HUES48 (cell line): ENCODE measurements at regions not wholly inside any gene's neighbourhood (a gene's known extent, or its start where the extent isn't known, plus 50 kb on each side); places are given as distances from the start of the nearest gene placed in this dataset.

Experiments
- H3K27ac ChIP-seq: one replicate; pipeline ENCODE4 v1.7.0; 2013; ENCODE audit warnings: low read depth, low read length, inconsistent platforms
- H3K27me3 ChIP-seq: 2 replicates; pipeline ENCODE4 v1.6.1; 2013; ENCODE audit warnings: mild to moderate bottlenecking, low read length; ENCODE audit not compliant: control insufficient read depth, insufficient read depth
- H3K36me3 ChIP-seq: 2 replicates; pipeline ENCODE4 v1.6.1; 2013; ENCODE audit warnings: low read length; ENCODE audit not compliant: control insufficient read depth, insufficient read depth
- H3K4me1 ChIP-seq: 2 replicates; pipeline ENCODE4 v1.6.1; 2013; ENCODE audit warnings: mild to moderate bottlenecking, low read length; ENCODE audit not compliant: control insufficient read depth, insufficient read depth
- H3K4me3 ChIP-seq: 2 replicates; pipeline ENCODE4 v1.5.1; 2013; ENCODE audit warnings: mild to moderate bottlenecking, low read depth, low read length
- H3K9ac ChIP-seq: 2 replicates; pipeline ENCODE4 v1.6.1; 2013; ENCODE audit warnings: mild to moderate bottlenecking, low read depth, low read length, moderate library complexity
- H3K9me3 ChIP-seq: 2 replicates; pipeline ENCODE4 v1.6.1; 2013; ENCODE audit warnings: low read length; ENCODE audit not compliant: control insufficient read depth, insufficient read depth

- Histone ChIP-seq H3K27ac (no peak overlapping the region), H3K36me3 (no peaks in the 10 kb centered on the region), H3K9ac (no peak overlapping the region), H3K4me3 (no peak overlapping the region), H3K27me3 (no peaks in the 10 kb centered on the region), H3K4me1 (peaks cover 4% of the 10 kb centered on the region; the same call in 1 of the 2 replicates), H3K9me3 (peaks cover 6% of the 10 kb centered on the region; the same call in 1 of the 2 replicates)
Measured at GRCh38 chr13:81224209-81224833, 883.4 kb upstream of the SPRY2 start.

GRCh38 chr13:81223778-81224177 lies 882.9 kb upstream of the SPRY2 start:
- H3K36me3 ChIP-seq, result no peaks in the 10 kb centered on the region
- H3K27me3 ChIP-seq, result no peaks in the 10 kb centered on the region
- H3K27ac ChIP-seq, result no peak overlapping the region
- no peak overlapping the region for H3K4me3 ChIP-seq
- H3K9ac ChIP-seq, result no peak overlapping the region
- peaks cover 6% of the 10 kb centered on the region; the same call in 1 of the 2 replicates for H3K9me3 ChIP-seq
- peaks cover 4% of the 10 kb centered on the region; the same call in 1 of the 2 replicates for H3K4me1 ChIP-seq

- Histone ChIP-seq H3K36me3 (no peaks in the 10 kb centered on the region), H3K9ac (no peak overlapping the region), H3K27me3 (no peaks in the 10 kb centered on the region), H3K4me3 (no peak overlapping the region), H3K4me1 (no peaks in the 10 kb centered on the region), H3K9me3 (no peaks in the 10 kb centered on the region), H3K27ac (no peak overlapping the region)
Measured at GRCh38 chr13:81211713-81212112, 870.8 kb upstream of the SPRY2 start.

GRCh38 chr13:81207636-81208035 lies 866.7 kb upstream of the SPRY2 start:
- Histone ChIP-seq H3K9ac (no peak overlapping the region), H3K27me3 (no peaks in the 10 kb centered on the region), H3K4me1 (no peaks in the 10 kb centered on the region), H3K9me3 (no peaks in the 10 kb centered on the region), H3K4me3 (no peak overlapping the region), H3K36me3 (no peaks in the 10 kb centered on the region), H3K27ac (no peak overlapping the region)

GRCh38 chr13:81207231-81207630 lies 866.3 kb upstream of the SPRY2 start:
- H3K36me3 ChIP-seq, result no peaks in the 10 kb centered on the region
- H3K27me3 ChIP-seq, result no peaks in the 10 kb centered on the region
- H3K4me3 ChIP-seq, result no peak overlapping the region
- H3K27ac ChIP-seq, result no peak overlapping the region
- no peak overlapping the region for H3K9ac ChIP-seq
- H3K4me1 ChIP-seq, result no peaks in the 10 kb centered on the region
- H3K9me3 ChIP-seq, result no peaks in the 10 kb centered on the region

GRCh38 chr13:81203783-81204182 lies 862.9 kb upstream of the SPRY2 start:
- no peak overlapping the region for H3K4me3 ChIP-seq
- H3K4me1 ChIP-seq, result no peaks in the 10 kb centered on the region
- no peaks in the 10 kb centered on the region for H3K27me3 ChIP-seq
- no peak overlapping the region for H3K27ac ChIP-seq
- H3K9ac ChIP-seq, result no peak overlapping the region
- H3K9me3 ChIP-seq, result no peaks in the 10 kb centered on the region
- H3K36me3 ChIP-seq, result no peaks in the 10 kb centered on the region

GRCh38 chr13:81199956-81200355 lies 859.0 kb upstream of the SPRY2 start:
- Histone ChIP-seq H3K4me1 (no peaks in the 10 kb centered on the region), H3K9ac (no peak overlapping the region), H3K27ac (no peak overlapping the region), H3K27me3 (no peaks in the 10 kb centered on the region), H3K4me3 (no peak overlapping the region), H3K9me3 (no peaks in the 10 kb centered on the region; the same call in 1 of the 2 replicates), H3K36me3 (no peaks in the 10 kb centered on the region)

GRCh38 chr13:81197966-81198365 lies 857.0 kb upstream of the SPRY2 start:
- Histone ChIP-seq H3K27ac (no peak overlapping the region), H3K9ac (no peak overlapping the region), H3K4me3 (no peak overlapping the region), H3K36me3 (no peaks in the 10 kb centered on the region), H3K27me3 (no peaks in the 10 kb centered on the region), H3K4me1 (no peaks in the 10 kb centered on the region), H3K9me3 (peaks cover 16% of the 10 kb centered on the region)

- H3K27me3 ChIP-seq, result no peaks in the 10 kb centered on the region
- no peaks in the 10 kb centered on the region for H3K36me3 ChIP-seq
- H3K9me3 ChIP-seq, result peaks cover 16% of the 10 kb centered on the region
- no peak overlapping the region for H3K9ac ChIP-seq
- no peak overlapping the region for H3K27ac ChIP-seq
- no peaks in the 10 kb centered on the region for H3K4me1 ChIP-seq
- no peak overlapping the region for H3K4me3 ChIP-seq
Measured at GRCh38 chr13:81197483-81197882, 856.6 kb upstream of the SPRY2 start.

GRCh38 chr13:81194362-81194761 lies 853.4 kb upstream of the SPRY2 start:
- H3K9me3 ChIP-seq, result peaks cover 16% of the 10 kb centered on the region
- no peaks in the 10 kb centered on the region for H3K36me3 ChIP-seq

GRCh38 chr13:81184556-81185265 lies 843.8 kb upstream of the SPRY2 start:
- Histone ChIP-seq H3K4me3 (no peak overlapping the region), H3K9ac (no peak overlapping the region), H3K27ac (no peak overlapping the region), H3K36me3 (no peaks in the 10 kb centered on the region), H3K4me1 (no peaks in the 10 kb centered on the region), H3K9me3 (no peaks in the 10 kb centered on the region), H3K27me3 (no peaks in the 10 kb centered on the region)

More at GRCh38 chr13:81194362-81194761, 853.4 kb upstream of the SPRY2 start:
- Histone ChIP-seq H3K4me3 (no peak overlapping the region), H3K27ac (no peak overlapping the region), H3K27me3 (no peaks in the 10 kb centered on the region), H3K9ac (no peak overlapping the region), H3K4me1 (no peaks in the 10 kb centered on the region)
